GM12891 (cell line): ENCODE measurements at regions not wholly inside any gene's neighbourhood (a gene's known extent, or its start where the extent isn't known, plus 50 kb on each side); places are given as distances from the start of the nearest gene placed in this dataset.

Experiments used
- POLR2A ChIP-seq: IDR thresholded peaks from 2 replicates; pipeline ENCODE4 v1.6.1; 2011; ENCODE audit warnings: low read depth, low read length, control low read depth
- POLR2AphosphoS5 ChIP-seq: IDR thresholded peaks from 2 replicates; pipeline ENCODE4 v1.6.1; 2011; ENCODE audit warnings: low read depth, low read length, control low read depth
- TAF1 ChIP-seq: IDR thresholded peaks from 2 replicates; pipeline ENCODE4 v1.6.1; 2011; ENCODE audit warnings: low read depth, low read length, control low read depth

GRCh38 chr2:5188636-5189035 is 503.5 kb upstream of the SOX11 start:
- TF ChIP-seq TAF1: no peak
- TF ChIP-seq POLR2A: no peak
- TF ChIP-seq POLR2AphosphoS5: no peak
